Head of caudate nucleus (tissue), 42 donors: ENCODE measurements at regions not wholly inside any gene's neighbourhood (a gene's known extent, or its start where the extent isn't known, plus 50 kb on each side); places are given as distances from the start of the nearest gene placed in this dataset.
A peak's percentile ranks its signal among the peaks of the same experiment; 100 is the strongest.

Source experiments
- DNase-seq, 42 donors: peaks; one replicate each; pipeline versions ENCODE4 v3.0.0 to v3.0.0-alpha.2; 2020 to 2021; ENCODE audit warnings: mixed read lengths in 7 of 42
- intact Hi-C: fragments of 100-400 bp; cut with DNase I; formaldehyde crosslinking; loops from one replicate; pipeline ENCODE4 v1.15.0; 2022

DNA sequence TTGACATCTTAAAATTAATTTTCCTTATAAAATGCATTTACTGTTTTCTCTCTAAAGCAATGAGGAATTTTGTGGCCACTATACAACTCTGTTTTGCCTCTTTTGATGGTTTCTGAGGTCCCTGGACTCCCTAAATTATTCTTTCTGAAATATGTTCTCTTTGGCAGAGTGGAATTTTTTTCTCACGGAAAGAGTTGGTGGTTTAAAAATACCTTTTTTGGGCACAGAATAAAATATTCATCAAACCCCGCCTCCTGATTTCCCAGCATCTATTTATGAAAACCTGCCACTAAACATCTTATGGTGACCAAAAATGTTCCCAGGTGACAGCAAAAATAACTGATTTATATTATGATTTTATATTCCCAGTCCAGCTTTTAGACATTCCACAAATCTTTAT, 165.3 kb upstream of the SYT6 start:
- DNase-seq: no peak
- intact Hi-C loops: no loop called here

DNA sequence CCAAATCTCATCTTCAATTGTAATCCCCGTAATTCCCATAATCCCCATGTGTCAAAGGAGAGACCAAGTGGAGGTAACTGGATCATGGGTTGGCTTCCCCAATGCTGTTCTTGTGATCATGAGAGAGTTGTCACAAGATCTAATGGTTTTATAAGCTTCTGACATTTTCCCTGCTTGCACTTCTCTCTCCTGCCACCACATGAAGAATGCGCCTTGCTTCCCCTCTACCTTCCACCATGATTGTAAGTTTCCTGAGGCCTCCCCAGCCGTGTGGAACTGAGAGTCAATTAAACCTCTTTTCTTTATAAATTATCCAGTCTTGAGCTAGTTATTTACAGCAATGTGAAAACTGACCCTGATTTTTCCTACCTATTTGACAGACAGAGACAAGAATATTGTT, 162.5 kb upstream of the SYT6 start:
- DNase-seq: no peak
- intact Hi-C loops: no loop called here

GRCh38 chr1:114315631-114316030, 162.0 kb upstream of the SYT6 start:
- no peak for DNase-seq
- intact Hi-C loops: no loop called here

DNA sequence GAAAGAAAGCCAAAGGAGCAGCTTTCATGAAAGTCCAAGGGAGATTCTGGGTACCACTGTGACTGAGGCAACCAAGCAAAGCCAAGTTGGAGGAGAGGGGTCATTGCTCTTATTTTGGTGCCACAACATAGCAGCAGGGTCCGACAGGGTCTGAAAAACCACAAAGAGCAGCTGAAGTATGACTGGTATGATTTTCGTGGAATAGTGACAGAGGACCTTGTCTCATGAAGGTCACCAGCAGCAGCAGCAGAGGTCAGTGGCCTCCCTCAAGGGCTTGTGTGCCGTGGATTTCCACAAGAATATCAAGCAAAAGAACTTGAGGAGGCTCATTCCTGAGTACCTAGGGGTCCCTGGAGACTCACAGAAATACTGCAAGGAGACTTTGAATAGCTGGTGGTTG, 160.9 kb upstream of the SYT6 start:
- intact Hi-C loops: no loop called here
- no peak for DNase-seq

DNA sequence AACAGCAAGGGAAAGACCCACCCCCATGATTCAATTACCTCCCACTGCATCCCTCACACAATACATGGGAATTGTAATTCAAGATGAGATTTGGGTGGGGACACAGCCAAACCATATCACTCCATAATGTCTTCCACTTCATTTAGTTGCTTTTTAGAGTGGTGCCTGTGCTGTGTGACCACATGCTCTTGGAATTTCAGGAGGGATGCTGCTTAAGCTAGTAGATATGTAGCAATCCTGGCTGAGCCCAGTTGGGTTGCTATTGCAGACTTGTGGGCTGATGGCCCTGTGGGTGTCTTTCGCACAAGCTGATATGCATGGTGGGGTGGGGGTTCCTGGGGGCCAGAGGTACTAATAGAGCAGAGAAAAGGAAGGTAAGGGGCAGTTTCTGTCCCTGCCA, 160.4 kb upstream of the SYT6 start:
- intact Hi-C loops: no loop called here
- DNase-seq: no peak

DNA sequence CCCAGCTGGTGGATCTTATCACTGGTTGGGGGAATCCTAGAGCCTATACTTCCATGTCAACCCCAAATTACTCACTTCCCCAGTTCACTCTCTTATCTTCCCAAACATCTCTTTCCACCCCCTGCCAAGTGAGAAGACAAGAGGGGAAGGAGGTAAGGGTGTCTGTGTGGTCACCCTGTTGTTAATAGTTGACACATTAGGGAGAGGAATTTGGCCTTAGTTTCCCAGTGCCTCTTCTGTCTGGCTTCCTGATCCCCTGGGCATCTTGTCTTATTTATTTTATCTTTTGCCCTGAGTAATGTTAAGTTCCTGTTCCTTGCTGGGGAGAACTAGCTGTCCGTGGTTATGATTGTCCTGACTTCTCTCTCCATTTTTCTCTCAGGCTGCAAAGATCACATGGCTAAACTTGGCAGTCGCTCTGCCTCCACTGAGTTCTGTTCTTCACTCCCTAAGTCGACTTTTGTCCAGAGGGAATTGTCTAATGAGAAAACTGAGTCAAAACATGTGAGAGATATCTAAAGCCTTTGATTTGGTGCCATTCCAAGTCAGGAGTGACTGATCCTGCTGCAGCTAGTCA, 157.1 kb upstream of the SYT6 start:
- no peak for DNase-seq
- intact Hi-C loops: no loop called here

GRCh38 chr1:114302821-114303220, 149.2 kb upstream of the SYT6 start:
- DNase-seq: no peak
- intact Hi-C loops: no loop called here

DNA sequence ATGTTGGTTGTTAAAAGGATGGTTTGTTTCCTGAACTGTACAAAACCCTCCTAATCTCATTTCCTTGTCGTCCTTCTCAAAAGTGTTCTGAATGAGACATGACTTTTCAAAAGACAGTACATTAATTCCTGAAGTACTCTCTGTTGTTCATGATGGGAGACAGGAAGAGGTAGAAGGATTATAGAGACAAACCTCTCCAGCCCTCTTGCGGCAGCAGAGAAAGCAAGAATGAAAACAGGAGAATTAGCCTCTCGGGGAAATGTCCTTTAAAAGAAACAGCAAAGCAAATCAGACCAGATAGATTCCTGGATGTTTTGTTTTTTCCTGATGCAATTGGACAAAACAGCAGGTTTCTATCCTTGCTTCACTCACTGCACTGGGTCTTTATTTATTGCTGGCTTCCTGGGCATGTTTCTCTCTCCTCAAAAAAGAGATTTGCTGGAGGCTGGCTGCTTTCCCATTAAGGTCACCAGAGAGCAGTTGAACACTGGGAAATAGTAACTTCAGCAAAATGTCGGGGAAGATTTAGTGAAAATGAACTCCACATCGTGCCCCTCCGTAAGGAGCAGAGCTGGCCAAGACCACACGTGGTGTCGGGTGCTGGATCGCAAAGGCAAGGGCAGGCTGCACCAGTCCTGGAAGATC, 145.8 kb upstream of the SYT6 start:
- intact Hi-C loops: no loop called here
- DNase-seq: no peak

DNA sequence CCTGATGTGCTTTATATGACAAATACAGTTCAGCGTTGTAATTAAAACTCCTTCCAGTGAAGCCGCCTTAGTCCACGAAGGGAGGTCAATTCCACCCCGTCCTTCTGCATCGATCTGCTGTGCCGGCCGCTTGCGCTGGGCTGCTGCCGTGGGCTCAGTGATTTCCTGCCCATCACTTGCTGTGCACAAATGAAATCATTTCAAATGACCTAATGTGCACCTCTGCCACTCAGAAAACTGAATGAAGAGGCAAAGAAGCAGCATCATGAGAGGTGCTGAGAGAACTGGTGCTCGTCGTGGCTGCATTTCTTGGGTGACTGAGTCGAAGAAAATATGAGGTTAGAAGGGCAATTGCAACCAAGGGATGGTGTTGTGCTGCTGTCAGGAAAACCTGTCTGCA, 144.3 kb upstream of the SYT6 start:
- DNase-seq: no peak
- intact Hi-C loops: no loop called here

- intact Hi-C loops: no loop called here
- no peak for DNase-seq
Observed at GRCh38 chr1:114296413-114296812, 142.7 kb upstream of the SYT6 start.

- DNase-seq: no peak
- intact Hi-C loops: no loop called here
Observed at GRCh38 chr1:114295321-114295720, 141.7 kb upstream of the SYT6 start.

DNA sequence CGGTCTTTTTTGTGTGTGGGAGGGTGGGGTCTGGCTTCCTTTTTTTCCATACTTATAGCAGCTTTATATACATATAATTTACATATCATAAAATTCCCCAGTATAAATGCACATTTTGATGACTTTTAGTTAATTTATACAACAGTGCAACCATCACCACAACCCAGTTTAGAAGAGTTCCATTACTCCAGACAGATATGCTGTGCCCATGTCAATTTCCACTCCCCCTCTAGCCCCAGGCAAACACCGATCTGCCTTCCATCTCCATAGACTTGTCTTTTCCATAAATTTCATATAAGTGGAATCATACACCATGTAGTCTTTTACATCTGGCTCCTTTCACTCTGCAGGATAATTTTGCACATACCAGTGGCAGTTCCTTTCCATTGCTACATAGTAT, 139.2 kb upstream of the SYT6 start:
- intact Hi-C loops: no loop called here

GRCh38 chr1:114292194-114292593, 138.5 kb upstream of the SYT6 start:
- DNase-seq: no peak
- intact Hi-C loops: no loop called here

More for the DNA sequence above, 139.2 kb upstream of the SYT6 start:
- no peak for DNase-seq

DNA sequence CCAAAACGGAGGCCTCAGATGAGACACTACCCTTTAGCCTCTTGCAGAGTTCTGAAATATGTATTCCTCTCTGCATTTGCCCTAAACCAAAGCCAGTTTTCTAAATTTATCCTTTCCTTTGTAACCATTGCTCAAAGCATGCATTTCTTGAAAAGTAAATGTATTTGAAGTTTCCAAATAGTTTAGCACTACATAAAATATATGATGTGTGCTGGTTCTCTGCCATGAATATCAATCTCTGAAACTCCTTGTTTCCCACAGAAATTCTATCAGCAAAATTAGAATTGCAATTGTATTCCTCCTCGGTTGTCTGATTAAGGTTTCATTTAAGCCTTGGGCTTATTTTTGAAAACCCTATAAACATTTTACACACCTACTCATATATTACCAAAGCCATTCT, 137.1 kb upstream of the SYT6 start:
- intact Hi-C loops: no loop called here

DNA sequence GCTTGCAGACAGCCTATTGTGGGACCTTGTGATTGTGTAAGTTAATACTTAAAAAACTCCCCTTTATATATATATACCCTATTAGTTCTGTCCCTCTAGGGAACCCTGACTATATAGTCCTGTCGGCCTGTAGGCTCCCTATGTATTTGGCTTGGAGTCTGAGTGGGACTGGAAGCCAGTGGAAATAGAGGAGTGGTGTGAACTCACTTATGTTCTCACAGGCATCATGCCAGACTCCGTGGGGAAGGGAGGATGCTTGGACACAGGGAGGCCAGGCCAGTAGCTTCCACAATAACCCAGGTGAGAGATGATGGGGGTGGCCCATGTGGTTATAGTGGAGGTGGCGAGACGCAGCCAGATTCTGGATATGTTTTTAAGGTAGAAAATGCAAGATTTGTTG, 136.7 kb upstream of the SYT6 start:
- intact Hi-C loops: no loop called here
- no peak for DNase-seq

More for the DNA sequence above, 137.1 kb upstream of the SYT6 start:
- no peak for DNase-seq

GRCh38 chr1:114289824-114290223, 136.2 kb upstream of the SYT6 start:
- intact Hi-C loops: no loop called here
- DNase-seq: no peak

DNA sequence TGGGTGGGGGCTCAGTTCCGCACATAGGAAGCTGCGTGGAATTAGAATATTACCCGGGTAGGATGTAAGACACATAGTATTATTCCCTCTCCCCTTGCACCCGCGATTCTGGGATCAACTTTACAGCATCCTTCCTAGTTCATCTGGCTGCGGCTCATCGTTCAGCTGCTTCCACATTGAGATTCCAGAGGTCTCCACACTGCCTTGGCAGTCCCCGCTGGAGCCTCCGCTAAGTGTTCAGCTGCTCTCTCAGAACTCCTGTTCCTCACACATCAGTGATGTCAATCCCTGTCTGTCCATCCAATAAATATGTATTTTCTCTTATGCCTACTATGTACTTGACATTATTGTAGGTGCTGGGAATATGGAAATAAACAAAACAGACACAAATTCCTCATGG, 135.6 kb upstream of the SYT6 start:
- intact Hi-C loops: no loop called here
- peak in 3 of 42 donors; percentile 11 to 33 (median 29) for DNase-seq

DNA sequence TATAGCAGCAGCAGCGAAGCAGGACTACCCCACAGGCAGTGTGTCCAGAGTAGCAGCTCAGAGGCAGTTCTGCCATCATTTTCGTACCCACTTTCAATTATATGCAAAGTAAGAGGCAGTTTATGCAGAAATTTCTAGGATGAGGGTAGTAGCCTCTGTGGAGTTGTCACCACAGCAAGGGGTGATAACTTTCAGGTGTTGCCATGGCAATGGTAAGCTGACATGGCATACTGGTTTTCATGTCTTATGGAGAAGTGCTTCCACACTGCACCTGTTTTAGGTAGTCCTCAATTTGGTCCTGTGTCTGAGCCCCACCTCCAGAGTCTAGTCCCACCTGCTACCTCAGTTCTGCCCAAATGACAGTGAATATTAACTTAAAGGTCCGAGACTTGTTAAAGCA, 133.3 kb upstream of the SYT6 start:
- no peak for DNase-seq
- intact Hi-C loops: no loop called here

- DNase-seq: no peak
- intact Hi-C loops: no loop called here
Observed at GRCh38 chr1:114286179-114286578, 132.5 kb upstream of the SYT6 start.

- intact Hi-C loops: loop anchor here (2.0 kb wide), 1 partner anchor 304 kb away; the partner anchor contains the start of gene OLFML3
Observed at GRCh38 chr1:114282751-114283403, 129.2 kb upstream of the SYT6 start.

DNA sequence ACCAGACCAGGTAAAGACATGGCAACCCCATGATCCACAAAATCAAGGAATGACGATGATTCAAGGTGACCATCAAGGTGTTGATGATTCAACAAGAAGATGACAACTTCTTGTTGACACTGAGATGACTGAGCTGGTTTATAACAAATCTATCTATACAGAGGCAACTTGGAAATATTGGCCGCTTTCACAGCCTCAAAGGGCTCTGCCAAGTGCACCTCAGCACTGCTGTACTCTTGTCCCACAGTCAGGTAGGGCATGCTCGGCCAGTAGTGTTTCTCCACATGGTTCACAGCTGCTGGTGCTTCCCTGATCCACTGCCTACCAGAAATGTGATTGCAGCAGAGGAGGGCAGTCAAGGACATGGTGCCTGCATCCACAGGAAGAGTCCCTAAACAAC, 125.2 kb upstream of the SYT6 start:
- DNase-seq: no peak
- intact Hi-C loops: no loop called here

More at GRCh38 chr1:114282751-114283403, 129.2 kb upstream of the SYT6 start:
- peak; percentile 72 to 95 (median 90) for DNase-seq
